ENCODE measurements at regions not wholly inside any gene's neighbourhood (a gene's known extent, or its start where the extent isn't known, plus 50 kb on each side); places are given as distances from the start of the nearest gene placed in this dataset.

GRCh38 chr2:14747447-14747846 is 114.9 kb downstream of the LRATD1 start:
- TF ChIP-seq CTCF (IDR thresholded peaks at IDR 0.05) (no peak), ZFX (IDR thresholded peaks at IDR 0.05; ENCODE audit: borderline replicate concordance) (no peak)

Data from 22Rv1 (cell line).